ENCODE measurements at regions not wholly inside any gene's neighbourhood (a gene's known extent, or its start where the extent isn't known, plus 50 kb on each side); places are given as distances from the start of the nearest gene placed in this dataset.

DNA sequence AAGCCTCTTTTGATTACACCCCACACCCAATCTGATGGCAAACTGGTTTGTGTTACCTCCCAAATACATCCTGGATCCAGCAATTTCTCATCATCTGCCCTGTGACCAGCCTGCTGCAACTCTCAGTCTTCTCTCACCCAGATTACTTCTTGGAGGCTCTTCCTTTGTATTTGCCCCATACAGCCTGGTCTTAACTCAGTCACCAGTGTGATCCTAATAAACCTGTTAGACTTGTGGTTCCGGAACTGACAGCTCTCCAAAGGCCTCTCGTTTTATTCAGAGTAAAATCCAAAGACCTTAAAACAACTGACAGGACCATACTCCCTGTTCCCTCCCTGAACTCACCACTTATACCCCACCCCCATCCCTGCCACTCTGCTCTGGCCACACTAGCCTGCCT, 228.2 kb upstream of the PAPPA start:
- no peaks in the 10 kb centered on the region for H3K4me1 Mint-ChIP-seq (ENCODE audit: low read depth, unreplicated experiment)
- H3K27me3 Mint-ChIP-seq (ENCODE audit: unreplicated experiment) = peaks cover 2% of the 10 kb centered on the region
- H3K36me3 Mint-ChIP-seq (ENCODE audit: unreplicated experiment) = no peaks in the 10 kb centered on the region
- no peak overlapping the region for H3K27ac Mint-ChIP-seq (ENCODE audit: unreplicated experiment)
- TF ChIP-seq, protein P1, sequence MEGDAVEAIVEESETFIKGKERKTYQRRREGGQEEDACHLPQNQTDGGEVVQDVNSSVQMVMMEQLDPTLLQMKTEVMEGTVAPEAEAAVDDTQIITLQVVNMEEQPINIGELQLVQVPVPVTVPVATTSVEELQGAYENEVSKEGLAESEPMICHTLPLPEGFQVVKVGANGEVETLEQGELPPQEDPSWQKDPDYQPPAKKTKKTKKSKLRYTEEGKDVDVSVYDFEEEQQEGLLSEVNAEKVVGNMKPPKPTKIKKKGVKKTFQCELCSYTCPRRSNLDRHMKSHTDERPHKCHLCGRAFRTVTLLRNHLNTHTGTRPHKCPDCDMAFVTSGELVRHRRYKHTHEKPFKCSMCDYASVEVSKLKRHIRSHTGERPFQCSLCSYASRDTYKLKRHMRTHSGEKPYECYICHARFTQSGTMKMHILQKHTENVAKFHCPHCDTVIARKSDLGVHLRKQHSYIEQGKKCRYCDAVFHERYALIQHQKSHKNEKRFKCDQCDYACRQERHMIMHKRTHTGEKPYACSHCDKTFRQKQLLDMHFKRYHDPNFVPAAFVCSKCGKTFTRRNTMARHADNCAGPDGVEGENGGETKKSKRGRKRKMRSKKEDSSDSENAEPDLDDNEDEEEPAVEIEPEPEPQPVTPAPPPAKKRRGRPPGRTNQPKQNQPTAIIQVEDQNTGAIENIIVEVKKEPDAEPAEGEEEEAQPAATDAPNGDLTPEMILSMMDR (IDR thresholded peaks at IDR 0.05; ENCODE audit: partially characterized antibody, unreplicated experiment) = no peak
- no peak for DNase-seq
- H3K9me3 Mint-ChIP-seq (ENCODE audit: unreplicated experiment) = no peaks in the 10 kb centered on the region
- H3K4me3 Mint-ChIP-seq (ENCODE audit: unreplicated experiment) = no peak overlapping the region

DNA sequence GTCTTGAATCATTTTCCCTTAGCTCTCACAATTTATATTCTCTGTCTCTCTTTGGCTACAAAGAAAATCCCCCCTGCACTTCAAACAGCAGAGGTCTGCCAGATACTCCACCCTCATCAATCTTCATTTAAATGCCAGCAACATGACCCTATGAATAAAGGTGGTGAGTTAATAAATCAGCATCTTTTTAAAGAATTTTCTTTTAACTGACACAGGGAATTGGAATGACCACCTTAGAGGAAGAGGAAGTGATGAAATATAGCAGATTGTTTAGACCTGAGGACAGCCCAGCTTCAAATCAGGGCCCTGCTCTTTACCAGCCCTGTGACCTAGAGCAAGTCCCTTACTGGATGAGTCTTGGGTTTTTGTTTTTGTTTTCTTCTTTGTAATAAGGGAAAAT, 223.1 kb upstream of the PAPPA start:
- no peak overlapping the region for H3K4me3 Mint-ChIP-seq (ENCODE audit: unreplicated experiment)
- no peaks in the 10 kb centered on the region for H3K4me1 Mint-ChIP-seq (ENCODE audit: low read depth, unreplicated experiment)

DNA sequence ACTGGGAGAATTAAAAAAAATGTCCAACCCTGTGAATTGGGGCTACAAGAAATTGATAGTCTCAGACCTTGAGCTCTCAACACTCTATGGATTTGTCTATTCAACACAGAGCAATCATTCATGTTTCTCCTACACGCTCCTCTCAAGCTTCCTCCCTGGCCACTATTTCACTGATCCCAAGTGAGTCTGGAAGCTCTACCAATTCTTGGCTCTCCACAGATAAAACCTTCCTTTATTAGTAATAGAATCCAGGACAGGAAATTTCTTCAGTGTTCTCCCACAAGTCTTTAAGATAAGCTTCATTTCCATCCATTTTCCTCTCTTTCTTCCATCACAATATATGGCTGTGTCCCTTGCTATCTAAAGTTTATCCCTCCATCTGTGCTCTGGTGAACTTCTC, 215.1 kb upstream of the PAPPA start:
- no peak for DNase-seq
- peaks cover 3% of the 10 kb centered on the region for H3K4me1 Mint-ChIP-seq (ENCODE audit: low read depth, unreplicated experiment)
- no peaks in the 10 kb centered on the region for H3K36me3 Mint-ChIP-seq (ENCODE audit: unreplicated experiment)
- TF ChIP-seq, protein P1 (IDR thresholded peaks at IDR 0.05; ENCODE audit: partially characterized antibody, unreplicated experiment) = no peak
- no peaks in the 10 kb centered on the region for H3K9me3 Mint-ChIP-seq (ENCODE audit: unreplicated experiment)
- H3K4me3 Mint-ChIP-seq (ENCODE audit: unreplicated experiment) = no peak overlapping the region
- H3K27ac Mint-ChIP-seq (ENCODE audit: unreplicated experiment) = no peak overlapping the region
- no peaks in the 10 kb centered on the region for H3K27me3 Mint-ChIP-seq (ENCODE audit: unreplicated experiment)

More for the DNA sequence above, 223.1 kb upstream of the PAPPA start:
- TF ChIP-seq, protein P1 (IDR thresholded peaks at IDR 0.05; ENCODE audit: partially characterized antibody, unreplicated experiment) = no peak
- DNase-seq = no peak
- H3K36me3 Mint-ChIP-seq (ENCODE audit: unreplicated experiment) = no peaks in the 10 kb centered on the region
- no peaks in the 10 kb centered on the region for H3K27me3 Mint-ChIP-seq (ENCODE audit: unreplicated experiment)
- H3K27ac Mint-ChIP-seq (ENCODE audit: unreplicated experiment) = no peak overlapping the region
- no peaks in the 10 kb centered on the region for H3K9me3 Mint-ChIP-seq (ENCODE audit: unreplicated experiment)

DNA sequence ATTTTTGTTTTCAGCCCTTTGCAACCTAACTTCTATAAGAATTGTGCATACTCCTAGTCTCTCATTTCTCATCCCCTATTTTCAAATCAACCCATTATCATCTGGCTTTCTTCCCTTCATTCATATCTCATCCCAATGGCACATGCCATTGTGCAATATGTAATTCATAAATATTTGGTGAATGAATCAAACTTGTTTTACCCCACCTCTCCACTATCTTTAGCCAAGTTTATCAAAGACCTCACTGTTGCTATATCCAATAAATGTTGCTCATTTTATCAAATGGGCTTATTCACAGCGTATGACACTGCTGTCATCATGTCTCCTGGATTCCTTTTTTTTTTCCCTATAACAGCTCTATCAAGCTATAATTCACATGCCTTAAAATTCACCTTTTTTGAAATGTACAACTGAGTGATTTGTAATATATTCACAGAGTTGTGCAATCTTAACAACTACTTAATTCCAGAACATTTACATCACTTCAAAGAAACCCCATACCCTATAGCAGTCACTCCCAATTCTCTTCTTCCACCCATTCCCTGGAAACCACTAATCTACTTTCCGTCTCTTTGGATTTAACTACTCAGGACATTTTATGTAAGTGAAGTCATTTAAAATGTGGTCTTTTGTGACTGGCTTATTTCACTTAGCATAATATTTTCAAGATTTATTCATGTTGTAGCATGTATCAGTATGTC, 214.4 kb upstream of the PAPPA start:
- no peaks in the 10 kb centered on the region for H3K9me3 Mint-ChIP-seq (ENCODE audit: unreplicated experiment)
- H3K4me3 Mint-ChIP-seq (ENCODE audit: unreplicated experiment) = no peak overlapping the region
- H3K36me3 Mint-ChIP-seq (ENCODE audit: unreplicated experiment) = no peaks in the 10 kb centered on the region
- H3K27me3 Mint-ChIP-seq (ENCODE audit: unreplicated experiment) = no peaks in the 10 kb centered on the region
- peaks cover 7% of the 10 kb centered on the region for H3K4me1 Mint-ChIP-seq (ENCODE audit: low read depth, unreplicated experiment)
- TF ChIP-seq, protein P1 (IDR thresholded peaks at IDR 0.05; ENCODE audit: partially characterized antibody, unreplicated experiment) = no peak
- no peak overlapping the region for H3K27ac Mint-ChIP-seq (ENCODE audit: unreplicated experiment)
- no peak for DNase-seq

DNA sequence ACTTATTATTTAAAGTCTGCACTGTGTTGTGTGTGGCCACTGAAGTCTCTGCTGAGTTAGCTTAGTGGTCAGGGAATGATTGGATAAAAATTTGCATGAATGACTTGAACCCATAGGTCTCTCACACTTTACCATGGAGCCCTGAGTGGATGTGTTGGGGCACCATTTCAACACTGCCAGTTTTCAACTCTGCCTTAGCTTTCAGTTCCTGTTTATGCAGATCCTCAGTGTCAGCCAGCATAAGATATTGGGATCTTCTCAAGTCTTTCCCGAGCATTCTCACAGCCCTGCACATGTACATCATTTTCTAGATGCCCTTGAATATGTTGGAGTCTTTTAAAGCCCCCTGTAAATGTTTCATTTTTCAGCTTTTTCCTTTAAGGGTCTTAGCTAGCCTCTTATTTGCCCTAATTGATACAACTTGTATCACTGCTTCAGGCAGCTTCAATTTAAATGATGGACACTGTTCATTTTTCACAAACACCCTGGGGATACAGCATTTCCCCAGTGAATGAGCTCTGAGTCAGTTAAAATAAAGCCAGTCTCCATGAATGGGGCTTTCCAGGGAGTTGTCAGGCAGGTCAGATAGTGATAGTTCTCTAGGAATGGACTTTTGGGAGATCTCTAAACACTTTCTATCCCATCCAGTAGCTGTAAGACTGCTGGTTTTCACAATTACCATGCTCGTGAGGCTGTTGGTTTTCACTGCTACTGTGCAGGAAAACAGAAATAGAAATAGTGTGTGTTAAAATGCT, 211.9 kb upstream of the PAPPA start:
- TF ChIP-seq, protein P1 (IDR thresholded peaks at IDR 0.05; ENCODE audit: partially characterized antibody, unreplicated experiment) = no peak
- Mint-ChIP-seq H3K9me3 (ENCODE audit: unreplicated experiment) (no peaks in the 10 kb centered on the region), H3K36me3 (ENCODE audit: unreplicated experiment) (no peaks in the 10 kb centered on the region), H3K4me1 (ENCODE audit: low read depth, unreplicated experiment) (peaks cover 7% of the 10 kb centered on the region), H3K27me3 (ENCODE audit: unreplicated experiment) (no peaks in the 10 kb centered on the region), H3K27ac (ENCODE audit: unreplicated experiment) (no peak overlapping the region), H3K4me3 (ENCODE audit: unreplicated experiment) (no peak overlapping the region)
- no peak for DNase-seq

Measured in glutamatergic neuron (in vitro differentiated cells).